Activated T-cell treated with anti-CD3 and anti-CD28 coated beads, Interleukin-2, amount 50 U/mL, for 72 hours (primary cell): ENCODE measurements at regions not wholly inside any gene's neighbourhood (a gene's known extent, or its start where the extent isn't known, plus 50 kb on each side); places are given as distances from the start of the nearest gene placed in this dataset.
"Not testable (repeated sequence)": the region's sequence is repeated elsewhere in the genome, so short reads cannot be mapped to it uniquely, and the experiment has no call there.

Source experiments
- ATAC-seq, 2 donors: fragments of 150-1000 bp; cut with Tn5 transposase; replicated peaks in 1 of 2; 2 replicates each; pipeline ENCODE4 v1.10.0; 2021; ENCODE audit warnings: moderate library complexity in 2 of 2, mild to moderate bottlenecking in 1 of 2
- DNase-seq, 2 donors: peaks; one replicate each; pipeline ENCODE4 v3.0.0; 2021 to 2022; ENCODE audit warnings: mixed read lengths in 1 of 2
- H3K27ac Mint-ChIP-seq: one replicate; pipeline ENCODE4 v1.8.0; 2022; ENCODE audit warnings: mild to moderate bottlenecking, moderate library complexity, mixed read lengths
- H3K27me3 Mint-ChIP-seq: one replicate; pipeline ENCODE4 v1.8.0; 2022; ENCODE audit warnings: low read depth, mixed read lengths
- H3K36me3 Mint-ChIP-seq, 2 donors: one replicate each; pipeline ENCODE4 v1.8.0; 2022; ENCODE audit warnings: mixed read lengths in 2 of 2, mild to moderate bottlenecking in 1 of 2; ENCODE audit not compliant: insufficient read depth in 2 of 2
- H3K4me1 Mint-ChIP-seq: one replicate; pipeline ENCODE4 v1.8.0; 2022; ENCODE audit warnings: low read depth, mixed read lengths
- H3K4me3 Mint-ChIP-seq, 2 donors: one replicate each; pipeline ENCODE4 v1.8.0; 2022; ENCODE audit warnings: mild to moderate bottlenecking in 2 of 2, mixed read lengths in 2 of 2, moderate library complexity in 2 of 2
- H3K9me3 Mint-ChIP-seq, 2 donors: one replicate each; pipeline ENCODE4 v1.8.0; 2022; ENCODE audit warnings: mixed read lengths in 2 of 2

GRCh38 chr1:230569201-230569600, 73.1 kb upstream of the COG2 start:
- H3K9me3 Mint-ChIP-seq: no peaks in the 10 kb centered on the region
- no peak overlapping the region for H3K27ac Mint-ChIP-seq
- H3K4me1 Mint-ChIP-seq: peaks cover 13% of the 10 kb centered on the region
- ATAC-seq (no peak), DNase-seq (no peak)
- peaks cover 62% of the 10 kb centered on the region for H3K27me3 Mint-ChIP-seq
- no peak overlapping the region for H3K4me3 Mint-ChIP-seq
- H3K36me3 Mint-ChIP-seq: no peaks in the 10 kb centered on the region

GRCh38 chr1:230568676-230569075, 73.6 kb upstream of the COG2 start:
- H3K36me3 Mint-ChIP-seq: no peaks in the 10 kb centered on the region
- H3K27me3 Mint-ChIP-seq: peaks cover 64% of the 10 kb centered on the region
- H3K27ac Mint-ChIP-seq: no peak overlapping the region
- H3K9me3 Mint-ChIP-seq: no peaks in the 10 kb centered on the region
- DNase-seq (no peak), ATAC-seq (no peak)
- no peak overlapping the region for H3K4me3 Mint-ChIP-seq
- H3K4me1 Mint-ChIP-seq: peaks cover 13% of the 10 kb centered on the region

- H3K27me3 Mint-ChIP-seq: peaks cover 68% of the 10 kb centered on the region
- peaks cover 13% of the 10 kb centered on the region for H3K4me1 Mint-ChIP-seq
- DNase-seq (peak; percentile 28 to 42), ATAC-seq (peak; percentile 77 to 90)
- H3K36me3 Mint-ChIP-seq: no peaks in the 10 kb centered on the region
- no peaks in the 10 kb centered on the region for H3K9me3 Mint-ChIP-seq
- H3K4me3 Mint-ChIP-seq: peak overlapping the region; percentile 24 to 58
- no peak overlapping the region for H3K27ac Mint-ChIP-seq
Measured at GRCh38 chr1:230568008-230568407, 74.3 kb upstream of the COG2 start.

DNA sequence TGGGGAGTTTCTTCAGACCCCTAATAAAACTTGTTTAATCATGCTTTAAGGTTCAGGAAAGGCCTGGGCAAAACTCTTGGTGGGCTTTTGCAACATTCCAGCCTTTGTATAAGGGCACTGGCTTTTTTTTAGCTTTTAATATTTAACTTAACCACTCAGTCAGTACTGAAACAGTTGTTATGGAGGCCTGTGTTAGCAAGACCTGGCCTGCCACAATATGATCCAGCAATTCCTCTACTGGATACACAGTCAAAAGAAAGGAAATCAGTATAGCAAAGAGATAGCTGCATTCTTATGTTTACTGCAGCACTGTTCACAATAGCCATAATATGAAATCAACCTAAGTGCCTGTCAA, 75.1 kb upstream of the COG2 start:
- ATAC-seq (no peak), DNase-seq (no peak)
- Mint-ChIP-seq H3K36me3 (no peaks in the 10 kb centered on the region), H3K4me3 (no peak overlapping the region), H3K27ac (no peak overlapping the region), H3K27me3 (peaks cover 66% of the 10 kb centered on the region), H3K9me3 (no peaks in the 10 kb centered on the region), H3K4me1 (peaks cover 13% of the 10 kb centered on the region)

DNA sequence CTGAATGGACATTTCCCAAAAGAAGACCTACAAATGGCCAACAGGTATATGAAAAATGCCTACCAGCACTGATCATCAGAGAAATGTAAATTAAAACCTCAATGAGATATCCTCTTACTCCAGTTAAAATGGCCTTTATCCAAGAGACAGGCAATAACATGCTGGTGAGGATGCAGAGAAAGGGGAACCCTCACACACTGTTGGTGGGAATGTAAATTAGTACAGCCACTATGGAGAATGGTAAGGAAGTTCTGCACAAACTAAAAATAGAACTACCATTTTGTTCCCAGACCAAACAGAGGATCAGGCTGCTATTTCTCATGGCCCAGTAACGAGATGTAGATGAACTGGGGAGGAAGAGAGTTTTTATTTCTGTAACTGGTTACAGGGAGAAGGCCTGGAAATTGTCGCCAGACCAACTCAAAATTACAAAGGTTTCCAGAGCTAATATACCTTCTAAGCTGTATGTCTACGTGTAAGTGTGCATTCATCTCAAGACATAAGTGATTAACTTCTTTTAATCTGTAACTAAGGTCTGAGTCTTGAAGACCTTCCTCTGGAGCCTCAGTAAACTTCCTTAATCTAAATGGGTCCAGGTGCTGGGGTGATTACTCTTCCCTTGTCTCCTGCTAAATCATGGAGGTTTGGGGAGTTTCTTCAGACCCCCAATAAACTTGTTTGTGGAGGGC, 75.6 kb upstream of the COG2 start:
- not testable (repeated sequence) for H3K4me3 Mint-ChIP-seq, DNase-seq, H3K36me3 Mint-ChIP-seq, H3K9me3 Mint-ChIP-seq, ATAC-seq, H3K27ac Mint-ChIP-seq
- H3K4me1 Mint-ChIP-seq: peaks cover 13% of the 10 kb centered on the region
- H3K27me3 Mint-ChIP-seq: peaks cover 62% of the 10 kb centered on the region

- Mint-ChIP-seq H3K9me3 (no peaks in the 10 kb centered on the region), H3K36me3 (no peaks in the 10 kb centered on the region), H3K27ac (no peak overlapping the region), H3K4me3 (no peak overlapping the region), H3K4me1 (peaks cover 13% of the 10 kb centered on the region), H3K27me3 (peaks cover 62% of the 10 kb centered on the region)
- no peak for ATAC-seq
- no peak for DNase-seq
Measured at GRCh38 chr1:230565141-230565540, 77.1 kb upstream of the COG2 start.

DNA sequence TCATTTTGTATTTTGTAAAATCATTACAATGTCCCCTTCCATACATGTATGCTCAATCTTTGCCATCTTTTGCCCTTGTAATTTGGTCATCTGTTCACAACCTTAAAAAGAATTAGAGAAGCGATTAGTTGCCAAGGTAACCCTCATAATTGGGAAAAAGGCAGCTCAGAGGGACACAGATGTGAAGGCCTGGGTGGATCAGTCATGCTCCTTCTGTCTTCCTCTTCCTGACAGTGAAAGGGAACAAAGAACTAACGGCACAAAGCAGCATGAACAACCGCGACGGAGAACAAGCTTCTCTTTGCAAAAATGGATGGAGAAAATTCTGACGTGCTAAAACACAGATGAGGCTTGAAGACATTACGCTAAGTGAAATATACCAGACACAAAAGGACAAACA, 78.7 kb upstream of the COG2 start:
- DNase-seq: no peak
- Mint-ChIP-seq H3K27me3 (peaks cover 58% of the 10 kb centered on the region), H3K27ac (no peak overlapping the region), H3K4me1 (peaks cover 12% of the 10 kb centered on the region), H3K9me3 (no peaks in the 10 kb centered on the region), H3K36me3 (no peaks in the 10 kb centered on the region), H3K4me3 (no peak overlapping the region)
- no peak for ATAC-seq

DNA sequence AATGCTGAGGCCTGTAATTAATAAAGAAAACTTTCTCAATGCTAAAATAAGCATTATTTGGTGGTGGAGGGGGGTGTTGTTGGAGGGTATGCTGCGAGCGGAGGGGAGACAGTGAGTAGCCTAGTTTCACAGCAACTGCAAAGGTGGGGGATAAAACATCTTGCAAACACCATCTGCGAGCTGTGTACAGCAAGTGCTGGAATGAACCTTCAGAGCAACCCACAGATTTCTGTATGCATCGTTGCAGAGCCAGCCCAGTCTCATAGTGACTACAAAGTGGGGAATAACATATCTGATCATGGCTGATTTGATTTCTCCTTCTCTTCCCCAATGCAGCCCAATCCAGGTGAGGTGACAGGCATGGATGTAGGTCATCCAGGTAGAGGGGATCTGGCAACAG, 80.7 kb upstream of the COG2 start:
- Mint-ChIP-seq H3K9me3 (peaks cover 0 to 2% of the 10 kb centered on the region in 2 donors), H3K27me3 (peaks cover 67% of the 10 kb centered on the region), H3K36me3 (no peaks in the 10 kb centered on the region), H3K4me3 (no peak overlapping the region), H3K4me1 (peaks cover 2% of the 10 kb centered on the region), H3K27ac (no peak overlapping the region)
- DNase-seq: no peak
- ATAC-seq: no peak

- H3K27me3 Mint-ChIP-seq: peaks cover 60% of the 10 kb centered on the region
- DNase-seq: no peak
- no peaks in the 10 kb centered on the region for H3K36me3 Mint-ChIP-seq
- peaks cover 0 to 2% of the 10 kb centered on the region in 2 donors for H3K9me3 Mint-ChIP-seq
- H3K27ac Mint-ChIP-seq: no peak overlapping the region
- H3K4me1 Mint-ChIP-seq: peaks cover 13% of the 10 kb centered on the region
- ATAC-seq: no peak
- no peak overlapping the region for H3K4me3 Mint-ChIP-seq
Measured at GRCh38 chr1:230558324-230558723, 84.0 kb upstream of the COG2 start.

GRCh38 chr1:230556453-230556852, 85.8 kb upstream of the COG2 start:
- H3K9me3 Mint-ChIP-seq: peaks cover 0 to 2% of the 10 kb centered on the region in 2 donors
- H3K4me3 Mint-ChIP-seq: peak overlapping the region in 1 of 2 donors; percentile 89
- no peaks in the 10 kb centered on the region for H3K36me3 Mint-ChIP-seq
- peak overlapping the region; percentile 92 for H3K27ac Mint-ChIP-seq
- H3K4me1 Mint-ChIP-seq: peaks cover 13% of the 10 kb centered on the region
- no peak for DNase-seq
- H3K27me3 Mint-ChIP-seq: peaks cover 59% of the 10 kb centered on the region
- peak in 1 of 2 donors; percentile 25 for ATAC-seq

DNA sequence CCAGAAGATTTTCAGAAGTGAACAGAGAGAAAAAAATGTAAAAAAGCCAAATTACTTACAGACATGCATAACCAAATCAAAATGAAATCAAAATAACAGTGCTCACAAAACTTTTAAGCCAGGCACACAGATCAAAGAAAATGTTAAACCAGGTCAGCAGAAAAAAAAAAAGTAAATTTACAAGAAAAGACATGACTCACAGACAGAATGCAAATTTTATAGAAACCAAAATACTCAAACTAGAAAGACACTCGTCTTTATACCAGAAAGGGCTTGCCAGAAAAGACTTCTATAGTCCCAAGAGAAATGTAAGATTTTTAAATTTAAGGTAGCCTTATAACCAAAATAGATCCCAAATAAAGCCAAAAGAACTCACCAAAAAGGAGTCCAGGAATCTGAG, 86.5 kb upstream of the COG2 start:
- DNase-seq (no peak), ATAC-seq (peak; percentile 51 to 60)
- H3K4me1 Mint-ChIP-seq: peaks cover 13% of the 10 kb centered on the region
- H3K4me3 Mint-ChIP-seq: peak overlapping the region; percentile 46 to 89
- H3K27ac Mint-ChIP-seq: peak overlapping the region; percentile 92
- peaks cover 52% of the 10 kb centered on the region for H3K27me3 Mint-ChIP-seq
- peaks cover 0 to 2% of the 10 kb centered on the region in 2 donors for H3K9me3 Mint-ChIP-seq
- no peaks in the 10 kb centered on the region for H3K36me3 Mint-ChIP-seq

DNA sequence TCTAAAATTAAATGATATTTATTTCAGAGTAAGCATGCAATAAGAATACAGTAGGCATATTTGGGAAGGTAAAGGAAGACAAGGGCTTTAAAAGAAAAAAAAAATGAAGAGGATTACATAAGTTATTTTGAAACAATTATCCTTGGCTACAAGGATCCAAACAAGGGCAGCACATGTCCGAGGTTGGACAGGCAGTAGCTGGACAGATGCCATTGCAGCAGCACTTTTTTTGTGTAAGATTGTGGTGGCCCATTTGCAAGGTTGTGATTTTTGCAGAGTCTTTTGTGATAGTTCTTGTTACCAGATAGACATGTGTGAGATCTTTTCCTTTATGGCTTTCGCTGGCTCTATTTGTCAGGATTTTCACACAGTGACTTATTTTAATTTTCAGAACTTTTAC, 89.4 kb upstream of the COG2 start:
- ATAC-seq (no peak), DNase-seq (no peak)
- Mint-ChIP-seq H3K27ac (peak overlapping the region; percentile 2), H3K36me3 (no peaks in the 10 kb centered on the region), H3K9me3 (no peaks in the 10 kb centered on the region), H3K4me3 (no peak overlapping the region), H3K4me1 (peaks cover 13% of the 10 kb centered on the region), H3K27me3 (peaks cover 43% of the 10 kb centered on the region)

GRCh38 chr1:230550945-230551344, 91.3 kb upstream of the COG2 start:
- H3K36me3 Mint-ChIP-seq, H3K9me3 Mint-ChIP-seq, H3K27ac Mint-ChIP-seq, H3K4me3 Mint-ChIP-seq, DNase-seq, H3K4me1 Mint-ChIP-seq, ATAC-seq: not testable (repeated sequence)
- H3K27me3 Mint-ChIP-seq: peaks cover 35% of the 10 kb centered on the region

DNA sequence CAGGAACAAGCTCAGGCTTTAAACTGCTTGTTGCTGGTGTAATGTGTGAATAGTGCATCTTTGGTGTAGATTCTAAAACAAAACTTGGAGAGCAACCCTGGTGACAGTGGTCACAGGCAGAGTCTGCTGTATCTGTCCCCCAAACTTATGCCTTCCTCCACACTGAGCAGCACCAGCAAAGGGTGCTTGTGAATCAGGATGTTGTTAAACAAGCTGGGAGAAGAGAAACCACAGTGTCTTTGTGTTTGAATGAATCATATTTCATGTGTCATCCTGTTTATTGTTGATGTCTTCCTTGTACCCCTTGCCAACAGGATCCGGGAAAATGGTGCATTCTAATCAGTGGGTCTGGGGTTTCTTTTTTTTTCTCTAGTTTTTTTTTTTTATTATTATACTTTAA, 91.9 kb upstream of the COG2 start:
- no peaks in the 10 kb centered on the region for H3K36me3 Mint-ChIP-seq
- no peak overlapping the region for H3K4me3 Mint-ChIP-seq
- no peaks in the 10 kb centered on the region for H3K9me3 Mint-ChIP-seq
- H3K27ac Mint-ChIP-seq: no peak overlapping the region
- DNase-seq (peak; percentile 4 to 15), ATAC-seq (peak; percentile 81 to 90)
- H3K27me3 Mint-ChIP-seq: peaks cover 33% of the 10 kb centered on the region
- H3K4me1 Mint-ChIP-seq: no peaks in the 10 kb centered on the region
